ENCODE measurements at regions not wholly inside any gene's neighbourhood (a gene's known extent, or its start where the extent isn't known, plus 50 kb on each side); places are given as distances from the start of the nearest gene placed in this dataset.

GRCh38 chr4:180860089-180860720 lies 1383.0 kb upstream of the TENM3 start:
- TF ChIP-seq CTCF (IDR thresholded peaks at IDR 0.05 in 2 of 3, conservative IDR thresholded peaks at IDR 0.05 in 1 of 3; ENCODE audit: borderline replicate concordance in 1 of 3, insufficient read depth in 1 of 3, low read depth in 2 of 3, low read length in 2 of 3): no peak
- no peak for TF ChIP-seq POLR2A (IDR thresholded peaks at IDR 0.05; ENCODE audit: borderline replicate concordance, extremely low read depth, insufficient read depth, insufficient read length)
- TF ChIP-seq EZH2 (IDR thresholded peaks at IDR 0.05): no peak
- no peak for TF ChIP-seq MAX (IDR thresholded peaks at IDR 0.05)
- TF ChIP-seq SIN3A (IDR thresholded peaks at IDR 0.05; ENCODE audit: low read depth): no peak
- TF ChIP-seq TCF7L2 (IDR thresholded peaks at IDR 0.05; ENCODE audit: borderline replicate concordance, extremely low read depth, insufficient read depth, insufficient read length): no peak

All from HCT116 (cell line).